ENCODE measurements at regions not wholly inside any gene's neighbourhood (a gene's known extent, or its start where the extent isn't known, plus 50 kb on each side); places are given as distances from the start of the nearest gene placed in this dataset.
"Not testable (repeated sequence)": the region's sequence is repeated elsewhere in the genome, so short reads cannot be mapped to it uniquely, and the experiment has no call there.

DNA sequence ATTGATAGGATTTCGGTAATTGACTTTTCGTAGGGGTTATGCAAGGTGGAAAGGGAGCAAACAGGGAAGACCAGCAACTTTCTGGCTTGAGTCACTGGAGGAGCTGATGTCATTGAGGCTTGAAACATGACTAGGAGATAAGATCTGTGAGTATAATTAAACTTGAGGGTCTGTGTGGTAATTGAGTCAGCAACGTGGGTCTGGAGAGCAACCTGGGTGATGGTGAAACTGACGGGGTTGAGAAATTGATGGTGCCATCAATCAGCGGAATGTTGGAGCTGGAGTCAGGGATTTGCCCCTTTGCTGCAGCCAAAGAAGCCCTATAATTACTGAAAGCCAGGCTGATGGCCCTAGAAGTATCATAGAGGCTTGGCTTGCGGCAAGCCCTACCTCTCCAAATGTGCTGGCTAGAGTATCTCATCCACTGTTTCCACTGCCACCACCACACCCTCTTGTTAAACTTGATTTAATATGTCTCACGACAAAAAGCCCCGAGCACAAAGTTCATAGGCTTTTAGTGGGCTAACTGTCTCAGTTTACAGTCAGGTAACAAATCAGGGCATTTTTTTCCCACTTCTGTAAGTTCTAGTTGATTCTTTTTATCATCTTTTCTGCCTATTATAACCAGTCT is 186.9 kb upstream of the ELAC2 start:
- no peak for DNase-seq

DNA sequence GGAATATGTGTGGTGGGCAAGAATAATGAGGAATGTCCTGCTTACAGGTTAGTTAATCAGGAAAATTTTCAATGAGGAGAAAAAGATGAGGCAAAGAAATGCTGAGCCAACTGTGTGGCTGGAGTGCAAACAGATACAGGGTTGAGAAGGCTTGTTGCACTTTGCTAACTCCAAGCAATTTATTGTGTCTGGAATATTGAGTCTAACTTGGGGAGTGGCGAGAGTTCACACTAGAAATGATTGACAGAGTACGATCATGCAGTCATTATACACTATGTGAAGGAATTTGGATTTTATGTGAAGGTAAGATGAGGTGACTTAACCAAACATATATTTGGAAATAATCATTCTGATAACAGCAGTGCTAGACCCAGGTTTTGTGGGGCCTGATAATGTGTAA is 185.0 kb upstream of the ELAC2 start:
- DNase-seq: no peak

GRCh38 chr17:13200671-13201070 is 182.8 kb upstream of the ELAC2 start:
- no peak for DNase-seq

GRCh38 chr17:13199425-13199824 is 181.6 kb upstream of the ELAC2 start:
- DNase-seq: no peak

- DNase-seq: no peak
These were observed 179.8 kb upstream of the ELAC2 start for GRCh38 chr17:13197586-13197985.

DNA sequence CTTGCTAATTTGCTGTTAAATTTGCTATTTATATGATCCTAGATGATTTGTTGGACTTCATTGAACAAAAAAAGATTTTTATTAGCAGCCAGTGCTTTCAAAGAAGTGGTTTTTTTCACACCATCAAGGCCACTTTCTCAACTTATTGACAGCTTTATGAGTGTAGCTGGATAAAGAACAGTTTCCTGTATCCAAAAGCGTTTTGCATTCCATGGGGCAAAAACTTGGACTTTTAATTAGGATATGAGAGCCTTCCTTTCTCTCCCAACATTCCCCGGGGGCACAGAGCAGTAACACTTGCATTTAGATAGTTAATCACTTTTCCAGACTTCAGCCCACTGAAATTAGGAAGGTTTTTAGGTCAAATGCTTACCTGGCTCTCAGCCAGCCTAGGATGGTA is 177.1 kb upstream of the ELAC2 start:
- no peak for DNase-seq

DNA sequence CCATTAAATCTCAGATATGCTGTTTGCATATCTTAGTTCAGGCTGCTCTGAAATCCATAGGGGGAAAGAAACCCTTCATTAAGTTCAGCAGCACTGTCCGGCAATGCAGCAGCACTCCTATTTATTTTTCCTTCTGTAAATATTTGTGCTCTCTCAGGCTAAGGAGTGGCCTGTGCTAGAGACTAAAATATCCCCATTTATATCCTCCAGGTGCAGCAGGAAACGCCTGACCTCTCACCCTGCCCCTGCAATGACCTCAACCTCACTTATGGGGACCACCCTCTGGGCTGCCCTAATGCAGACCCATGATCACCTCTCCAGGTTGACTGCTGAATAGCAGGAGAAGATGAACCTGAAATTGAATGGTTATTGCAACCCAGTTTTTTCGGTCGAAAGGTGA is 165.0 kb upstream of the ELAC2 start:
- DNase-seq: no peak

DNA sequence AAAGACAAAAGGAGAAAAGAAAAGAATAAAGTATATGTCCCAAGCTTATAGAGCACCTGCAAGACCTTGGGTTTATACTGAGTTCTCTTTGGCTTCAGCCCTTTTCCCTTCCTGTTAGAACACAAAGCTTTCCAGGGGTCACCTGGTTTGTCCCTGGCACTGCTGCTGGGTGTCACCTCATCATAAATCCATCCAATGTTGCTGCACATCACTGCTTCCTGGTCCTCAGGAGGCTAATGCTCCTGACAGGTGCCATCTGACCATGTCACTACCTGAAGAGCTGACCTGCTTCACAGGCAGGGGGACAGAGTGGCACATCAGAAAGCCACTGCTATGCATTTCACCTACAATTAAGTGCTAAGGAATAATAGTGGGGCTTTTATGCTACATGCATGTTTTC is 164.6 kb upstream of the ELAC2 start:
- DNase-seq: no peak

GRCh38 chr17:13181683-13182082 is 163.9 kb upstream of the ELAC2 start:
- no peak for DNase-seq

DNA sequence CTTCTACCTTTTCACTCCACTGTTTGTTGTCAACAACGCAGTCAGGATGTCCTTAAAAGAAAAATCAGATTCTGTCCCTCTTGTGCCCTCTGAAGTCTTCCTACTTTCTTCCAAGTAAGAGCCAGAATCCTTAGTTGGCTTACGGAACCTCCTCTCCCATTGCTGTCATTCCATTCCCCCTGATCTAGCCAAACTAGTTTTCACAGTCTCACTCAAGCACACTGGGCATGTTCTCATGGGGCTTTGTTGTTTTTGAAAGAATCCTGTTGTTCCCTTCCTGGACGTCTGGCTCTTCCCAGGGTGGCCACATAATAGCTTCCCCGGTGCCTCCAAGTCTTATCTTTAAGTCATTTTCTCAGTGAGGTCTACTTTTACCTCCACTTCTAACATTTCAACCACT is 158.6 kb upstream of the ELAC2 start:
- DNase-seq: no peak

DNA sequence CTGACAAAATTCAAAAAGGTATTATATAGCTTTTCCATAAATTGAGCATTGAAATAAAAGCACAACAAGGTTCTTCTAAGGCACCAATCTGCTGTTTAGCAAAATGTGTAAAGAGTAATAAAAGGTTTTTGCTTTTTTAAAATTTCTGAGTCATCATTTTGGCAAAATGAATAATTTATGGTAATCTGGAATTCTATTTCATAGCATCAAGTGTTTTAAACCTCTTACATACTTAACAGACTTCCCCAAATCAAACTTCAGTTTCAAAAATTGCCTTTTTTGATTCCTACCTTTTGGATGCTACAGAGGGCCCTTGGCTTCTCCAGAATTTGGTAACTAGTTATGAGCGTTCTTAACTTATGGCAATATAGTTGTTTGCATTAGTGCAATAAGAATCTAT is 154.0 kb upstream of the ELAC2 start:
- no peak for DNase-seq

- DNase-seq: no peak
These were observed 144.5 kb upstream of the ELAC2 start for GRCh38 chr17:13162361-13162760.

DNA sequence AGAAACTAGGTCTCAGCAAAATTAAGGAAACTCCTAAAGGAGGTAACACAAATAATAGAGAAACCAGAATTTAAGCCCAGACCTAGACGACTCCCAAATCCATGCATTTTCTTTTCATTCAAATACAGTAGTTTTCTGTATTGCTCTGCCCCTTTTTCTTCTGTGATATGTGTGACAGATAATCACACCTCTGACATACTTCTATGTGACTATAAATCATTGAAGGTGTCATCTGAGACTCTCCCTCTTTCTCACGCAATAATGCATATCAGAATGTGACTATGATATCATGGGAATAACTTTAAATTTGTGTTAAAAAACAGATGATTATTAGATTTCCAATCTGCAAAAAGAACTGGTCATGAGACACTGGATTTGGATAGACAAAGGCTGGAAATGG is 143.0 kb upstream of the ELAC2 start:
- DNase-seq: no peak

DNA sequence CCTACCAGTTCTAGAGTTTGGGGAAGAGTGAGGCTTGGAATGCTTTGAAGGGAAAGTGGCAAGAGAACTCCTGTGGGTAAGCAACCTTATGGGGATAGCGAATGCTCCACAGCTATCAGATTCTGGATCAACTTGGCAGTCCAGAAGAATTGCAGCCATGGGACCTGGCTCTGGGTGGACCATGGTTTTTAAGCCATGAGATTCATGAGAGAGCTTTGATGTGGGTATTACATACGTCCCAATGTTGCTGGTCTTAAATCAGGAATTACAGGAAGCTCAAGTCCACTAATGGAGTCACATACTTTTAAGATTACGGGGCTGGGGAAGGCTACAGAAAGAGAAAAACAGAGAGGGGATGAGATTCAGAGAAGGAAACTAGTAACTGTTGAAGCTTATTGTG is 142.5 kb upstream of the ELAC2 start:
- no peak for DNase-seq

DNA sequence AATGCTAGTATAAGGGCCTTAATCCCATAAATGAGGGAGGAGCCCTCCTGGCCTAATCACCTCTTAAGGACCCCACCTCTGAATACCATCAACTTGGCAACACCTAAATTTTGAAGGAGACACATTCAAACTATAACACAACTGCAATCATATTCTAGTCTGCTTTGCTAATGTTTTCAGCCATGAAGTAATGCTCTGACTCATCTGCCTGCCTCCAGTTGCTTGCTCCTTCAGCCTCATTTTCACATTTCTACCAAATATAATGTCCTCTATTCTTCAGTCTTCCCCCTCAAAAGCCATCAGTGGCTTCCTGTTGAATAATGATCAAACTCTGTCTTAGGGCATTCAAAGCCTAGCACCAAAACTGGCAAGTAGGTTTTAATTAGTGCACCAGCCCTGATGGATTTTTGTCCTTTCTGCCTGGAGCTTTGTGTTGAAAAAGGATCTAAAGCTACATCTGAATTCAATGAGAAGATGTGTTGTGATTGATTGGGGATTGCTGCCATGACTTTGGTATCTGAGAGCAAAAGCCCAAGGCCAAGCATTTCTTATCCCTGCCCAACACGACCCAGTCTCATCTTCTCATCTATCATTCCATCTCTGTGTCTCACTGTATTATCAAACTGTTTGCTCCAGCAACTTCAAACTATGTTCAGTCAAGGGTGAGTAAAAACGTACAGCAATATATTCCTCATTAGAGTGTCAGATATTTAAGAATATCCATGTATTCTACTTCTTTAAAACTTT is 140.8 kb upstream of the ELAC2 start:
- no peak for DNase-seq

GRCh38 chr17:13157656-13158055 is 139.8 kb upstream of the ELAC2 start:
- no peak for DNase-seq

DNA sequence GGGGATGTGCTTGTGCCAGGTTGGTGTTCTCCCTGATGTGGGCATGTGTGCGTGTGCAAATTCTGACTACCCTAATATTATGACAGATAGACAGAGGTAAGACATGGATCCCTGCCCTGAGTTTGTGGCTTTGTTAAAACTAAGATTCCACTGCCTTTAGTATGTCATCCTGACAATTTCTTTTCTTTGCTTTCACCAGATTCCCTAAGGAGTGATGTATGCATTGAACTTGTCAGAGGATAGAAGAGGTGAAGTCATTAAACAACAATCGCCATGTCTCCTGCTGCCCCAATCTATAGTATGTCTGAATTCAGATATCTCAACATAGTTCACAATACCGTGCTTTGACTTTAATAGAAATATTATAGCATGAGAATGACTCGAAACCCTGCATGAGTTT is 137.1 kb upstream of the ELAC2 start:
- no peak for DNase-seq

DNA sequence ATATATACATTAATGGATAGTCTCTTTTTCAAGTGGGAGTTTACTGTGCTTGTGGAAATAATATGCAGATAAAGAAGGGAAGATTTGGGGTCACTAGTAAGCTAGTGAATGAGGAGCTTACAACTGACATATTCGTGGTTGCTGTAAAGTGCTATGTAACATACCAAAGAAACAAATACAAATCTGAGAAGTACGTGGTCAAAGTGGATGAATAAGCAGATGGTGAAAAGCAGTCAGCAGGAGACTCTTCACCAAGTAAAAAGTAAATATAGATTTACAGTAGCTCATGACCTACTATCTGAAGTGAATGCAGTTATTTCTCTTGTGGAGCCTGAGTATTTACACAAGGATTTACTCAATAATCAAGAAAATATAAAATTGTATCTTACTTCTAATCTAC is 136.6 kb upstream of the ELAC2 start:
- no peak for DNase-seq

- DNase-seq: no peak
These were observed 135.2 kb upstream of the ELAC2 start for GRCh38 chr17:13153036-13153435.

GRCh38 chr17:13152501-13152900 is 134.7 kb upstream of the ELAC2 start:
- DNase-seq: no peak

GRCh38 chr17:13150738-13151137 is 132.9 kb upstream of the ELAC2 start:
- DNase-seq: not testable (repeated sequence)

- DNase-seq: no peak
These were observed 125.2 kb upstream of the ELAC2 start for GRCh38 chr17:13143001-13143400.

GRCh38 chr17:13140750-13141149 is 122.9 kb upstream of the ELAC2 start:
- no peak for DNase-seq

- DNase-seq: no peak
These were observed 117.7 kb upstream of the ELAC2 start for GRCh38 chr17:13135506-13135905.

DNA sequence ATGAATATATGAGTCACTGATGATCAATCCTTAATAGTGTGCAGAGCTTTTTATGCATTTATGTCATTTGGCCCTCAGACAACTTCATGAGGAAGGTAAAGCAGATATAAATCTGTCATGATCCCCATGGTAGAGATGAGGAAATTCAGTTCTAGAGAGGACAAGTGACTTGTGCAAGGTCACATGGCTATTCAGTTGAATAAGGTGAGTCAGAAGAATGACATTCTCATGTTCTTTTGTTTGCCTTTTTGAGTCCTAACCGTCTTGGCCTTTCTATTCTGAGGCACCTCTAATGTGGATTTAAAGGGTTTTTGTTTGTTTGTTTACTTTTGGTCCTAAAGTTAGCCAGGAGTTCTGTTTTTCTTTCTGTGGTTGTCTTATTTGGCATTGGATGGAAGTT is 116.2 kb upstream of the ELAC2 start:
- no peak for DNase-seq

Data from inflammatory macrophage treated with lipopolysaccharide for 4 hours (primary cell).